CD14-positive monocyte (primary cell): ENCODE measurements at regions not wholly inside any gene's neighbourhood (a gene's known extent, or its start where the extent isn't known, plus 50 kb on each side); places are given as distances from the start of the nearest gene placed in this dataset.

Experiments used
- DNase-seq, 3 donors: peaks; one replicate each; pipeline ENCODE4 v3.0.0-alpha.2; 2011 to 2022
- H2AFZ ChIP-seq: 2 replicates; pipeline ENCODE4 v1.6.0; 2012; ENCODE audit warnings: mild to moderate bottlenecking, low read depth, low read length, inconsistent platforms; ENCODE audit not compliant: insufficient read depth, poor library complexity, severe bottlenecking
- H3K27ac ChIP-seq, 2 donors: 1 replicate in 1 of 2; 2 replicates in 1 of 2; pipeline ENCODE4 v1.5.1; 2012 to 2013; ENCODE audit warnings: low read length in 2 of 2, control low read depth in 1 of 2, inconsistent platforms in 1 of 2, low read depth in 1 of 2, mild to moderate bottlenecking in 1 of 2
- H3K27me3 ChIP-seq, 2 donors: one replicate each; pipeline versions ENCODE4 v1.6.0 to v1.6.1; 2011 to 2013; ENCODE audit warnings: low read length in 2 of 2; ENCODE audit not compliant: control insufficient read depth in 2 of 2, insufficient read depth in 2 of 2
- H3K36me3 ChIP-seq, 2 donors: replicated peaks in 1 of 2; 1 replicate in 1 of 2; 2 replicates in 1 of 2; pipeline versions ENCODE4 v1.5.1 to v1.6.1; 2012 to 2013; ENCODE audit warnings: low read length in 2 of 2, control low read depth in 1 of 2, inconsistent platforms in 1 of 2, mild to moderate bottlenecking in 1 of 2; ENCODE audit not compliant: insufficient read depth in 2 of 2, control insufficient read depth in 1 of 2
- H3K4me1 ChIP-seq, 2 donors: 1 replicate in 1 of 2; 2 replicates in 1 of 2; pipeline versions ENCODE4 v1.5.1 to v1.6.1; 2012 to 2013; ENCODE audit warnings: low read length in 2 of 2, control low read depth in 1 of 2, inconsistent platforms in 1 of 2, mild to moderate bottlenecking in 1 of 2, moderate library complexity in 1 of 2; ENCODE audit not compliant: insufficient read depth in 2 of 2, control insufficient read depth in 1 of 2
- H3K4me2 ChIP-seq: replicated peaks from 2 replicates; pipeline ENCODE3; 2012; ENCODE audit warnings: low read length, moderate library complexity, mild to moderate bottlenecking; ENCODE audit not compliant: poor library complexity, severe bottlenecking; ENCODE audit errors: extremely low read depth
- H3K4me3 ChIP-seq, 3 experiments: fragments of 200-600 bp in 1 of 3; sonication (generic) in 1 of 3; replicated peaks in 1 of 3; 1 replicate in 2 of 3; 2 replicates in 1 of 3; pipeline ENCODE4 v1.5.1; 2011 to 2013; ENCODE audit warnings: low read length in 3 of 3, mild to moderate bottlenecking in 3 of 3, control low read depth in 2 of 3, low read depth in 2 of 3, inconsistent platforms in 1 of 3, moderate library complexity in 1 of 3
- H3K79me2 ChIP-seq: 2 replicates; pipeline ENCODE4 v1.6.0; 2012; ENCODE audit warnings: mild to moderate bottlenecking, control low read depth, inconsistent platforms, low read length, moderate library complexity; ENCODE audit not compliant: insufficient read depth
- H3K9ac ChIP-seq: 2 replicates; pipeline ENCODE4 v1.6.0; 2017; ENCODE audit warnings: low read length, mild to moderate bottlenecking; ENCODE audit not compliant: insufficient read depth, poor library complexity, severe bottlenecking
- H3K9me3 ChIP-seq, 2 donors: replicated peaks in 1 of 2; 1 replicate in 1 of 2; 2 replicates in 1 of 2; pipeline versions ENCODE4 v1.5.1 to v1.6.1; 2012 to 2013; ENCODE audit warnings: low read length in 2 of 2, control low read depth in 1 of 2; ENCODE audit not compliant: control insufficient read depth in 1 of 2, insufficient read depth in 1 of 2
- H4K20me1 ChIP-seq: 2 replicates; pipeline ENCODE4 v1.6.0; 2012; ENCODE audit warnings: mild to moderate bottlenecking, low read length, control low read depth, moderate library complexity; ENCODE audit not compliant: insufficient read depth
- H3K27ac Mint-ChIP-seq, 7 donors: one replicate each; pipeline ENCODE4 v1.8.0; 2020; ENCODE audit warnings: mild to moderate bottlenecking in 7 of 7, mixed read lengths in 7 of 7, moderate library complexity in 6 of 7, inconsistent platforms in 2 of 7
- H3K27me3 Mint-ChIP-seq, 3 donors: one replicate each; pipeline ENCODE4 v1.8.0; 2021 to 2022; ENCODE audit warnings: low read depth in 3 of 3, mild to moderate bottlenecking in 3 of 3, mixed read lengths in 3 of 3, moderate library complexity in 3 of 3, inconsistent platforms in 1 of 3
- H3K36me3 Mint-ChIP-seq, 2 donors: one replicate each; pipeline ENCODE4 v1.8.0; 2020; ENCODE audit warnings: mixed read lengths in 2 of 2, inconsistent platforms in 1 of 2, mild to moderate bottlenecking in 1 of 2
- H3K4me1 Mint-ChIP-seq: one replicate; pipeline ENCODE4 v1.8.0; 2020; ENCODE audit warnings: mild to moderate bottlenecking, mixed read lengths
- H3K4me3 Mint-ChIP-seq, 2 donors: one replicate each; pipeline ENCODE4 v1.8.0; 2020; ENCODE audit warnings: mild to moderate bottlenecking in 2 of 2, mixed read lengths in 2 of 2, moderate library complexity in 1 of 2
- H3K9me3 Mint-ChIP-seq, 7 donors: one replicate each; pipeline ENCODE4 v1.8.0; 2020 to 2022; ENCODE audit warnings: mixed read lengths in 7 of 7, mild to moderate bottlenecking in 6 of 7, moderate library complexity in 6 of 7, inconsistent platforms in 2 of 7
- CTCF ChIP-seq: fragments of 200-600 bp; IDR thresholded peaks from one replicate; pipeline ENCODE4 v1.8.0; 2022; ENCODE audit warnings: antibody characterized with exemption, mild to moderate bottlenecking
- WGBS: methylation state at CpG from one replicate; pipeline ENCODE4 v1.1.5; 2013; ENCODE audit warnings: missing lambda C conversion rate; ENCODE audit not compliant: insufficient coverage; 5-methylcytosine and 5-hydroxymethylcytosine counted together
- intact Hi-C, 2 donors: fragments of 100-400 bp; cut with micrococcal nuclease; formaldehyde crosslinking; loops; one replicate each; pipeline versions ENCODE4 v1.15.0 to v1.15.1; 2023

DNA sequence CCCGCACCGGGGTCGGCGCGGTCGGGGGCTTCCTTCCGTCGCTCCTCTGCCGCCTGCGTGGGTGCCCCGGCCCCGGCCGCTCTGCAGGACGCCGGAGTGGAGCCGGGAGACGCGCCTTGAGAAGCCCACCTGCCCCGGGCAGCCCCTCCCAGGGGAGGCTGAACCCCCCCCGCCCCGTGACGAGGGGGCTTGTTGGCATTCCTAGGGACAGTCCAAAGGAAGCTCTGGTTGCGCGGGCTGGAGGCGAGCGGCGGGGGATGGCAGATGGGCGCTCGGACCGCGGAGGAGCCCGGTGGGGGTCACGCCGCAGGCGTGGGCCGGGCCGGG, 133.5 kb upstream of the MGAT5 start:
- Mint-ChIP-seq H3K4me1 (peaks cover 45% of the 10 kb centered on the region), H3K27me3 (no peaks in the 10 kb centered on the region), H3K9me3 (no peaks in the 10 kb centered on the region), H3K4me3 (peak overlapping the region; percentile 42 to 80), H3K27ac (no peak overlapping the region), H3K36me3 (no peaks in the 10 kb centered on the region)
- intact Hi-C loops: loop anchor here (2.0 to 10.0 kb wide), 5 partner anchors 74 to 797 kb away; partner anchors contain the start of gene CCNT2 (in 2 of the 2)
- Histone ChIP-seq H2AFZ (peak overlapping the region; percentile 88), H3K9me3 (no peaks in the 10 kb centered on the region), H3K27me3 (no peaks in the 10 kb centered on the region), H4K20me1 (peaks cover 41% of the 10 kb centered on the region), H3K4me1 (peaks cover 20 to 31% of the 10 kb centered on the region in 2 donors), H3K4me3 (peak overlapping the region; percentile 69 to 91 (median 75)), H3K4me2 (peak overlapping the region; percentile 85), H3K9ac (peak overlapping the region; percentile 80), H3K79me2 (peaks cover 52% of the 10 kb centered on the region), H3K27ac (peak overlapping the region; percentile 10 to 82), H3K36me3 (no peaks in the 10 kb centered on the region)
- DNase-seq: no peak
- TF ChIP-seq CTCF: no peak
- WGBS: under 1% methylated on average over 37 of the region's 37 CpGs

DNA sequence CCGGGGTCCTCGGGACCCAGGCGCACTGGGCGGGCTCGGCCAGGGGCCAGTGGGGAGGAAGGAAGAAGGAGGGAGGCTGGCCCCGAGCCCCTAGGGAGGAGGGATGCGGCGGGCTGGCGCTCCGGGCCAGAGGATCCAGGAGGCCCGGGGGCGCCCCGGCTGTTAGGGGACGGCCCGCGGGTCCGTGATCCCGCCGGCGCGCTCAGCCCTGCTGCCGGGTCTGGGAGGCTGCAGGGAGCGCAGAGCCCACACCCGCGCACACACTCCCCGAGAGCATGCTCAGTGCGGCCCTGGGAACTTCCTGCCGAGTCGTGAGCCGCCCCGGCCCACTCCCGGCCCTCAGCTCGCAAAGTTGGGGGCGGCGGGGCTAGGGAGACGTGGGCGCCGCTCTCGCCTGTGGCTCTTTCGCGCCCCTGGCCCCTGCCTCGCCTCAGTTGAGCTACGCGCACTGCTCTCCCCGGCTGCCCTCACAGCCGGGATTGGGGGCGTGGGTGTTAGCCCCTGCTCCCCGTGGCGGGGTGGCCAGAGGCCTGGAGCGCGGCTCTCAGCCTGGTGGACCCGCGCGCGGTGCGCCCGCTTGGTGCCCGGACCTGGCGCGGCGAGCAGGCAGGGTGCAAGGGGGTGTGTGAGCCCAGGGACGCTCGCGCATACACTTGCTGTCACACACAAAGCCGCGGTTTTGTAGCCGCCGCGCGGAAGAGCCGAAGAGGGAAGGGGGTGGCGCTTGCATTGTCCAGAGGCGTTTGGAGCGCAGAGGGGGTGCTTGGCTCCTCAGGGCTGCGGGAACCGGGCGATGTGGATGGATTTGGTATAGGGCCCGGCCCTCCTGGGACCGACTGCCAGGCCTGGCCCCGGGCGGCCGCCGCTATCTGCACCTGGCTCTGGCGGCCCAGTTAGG, 132.9 kb upstream of the MGAT5 start:
- H3K4me3 ChIP-seq: peak overlapping the region; percentile 69 to 91 (median 75)
- H3K79me2 ChIP-seq: peaks cover 58% of the 10 kb centered on the region
- Mint-ChIP-seq H3K27me3 (peaks cover 0 to 2% (median 0%) of the 10 kb centered on the region in 3 donors), H3K4me1 (peaks cover 48% of the 10 kb centered on the region), H3K9me3 (no peaks in the 10 kb centered on the region), H3K36me3 (peaks cover under 1 to 2% of the 10 kb centered on the region in 2 donors), H3K27ac (no peak overlapping the region), H3K4me3 (peak overlapping the region; percentile 80 to 88)
- WGBS: under 1% methylated on average over 79 of the region's 84 CpGs
- H4K20me1 ChIP-seq: peaks cover 47% of the 10 kb centered on the region
- DNase-seq: peak; percentile 30 to 52 (median 40)
- no peaks in the 10 kb centered on the region for H3K9me3 ChIP-seq
- TF ChIP-seq CTCF: no peak
- intact Hi-C loops: loop anchor here (2.0 to 10.0 kb wide), 5 partner anchors 74 to 796 kb away; partner anchors contain the start of gene CCNT2 (in 2 of the 2)
- H3K4me1 ChIP-seq: peaks cover 20 to 31% of the 10 kb centered on the region in 2 donors
- no peaks in the 10 kb centered on the region for H3K36me3 ChIP-seq
- no peaks in the 10 kb centered on the region for H3K27me3 ChIP-seq
- H3K9ac ChIP-seq: peak overlapping the region; percentile 80
- peak overlapping the region; percentile 85 for H3K4me2 ChIP-seq
- H2AFZ ChIP-seq: peak overlapping the region; percentile 88
- H3K27ac ChIP-seq: peak overlapping the region in 1 of 2 donors; percentile 82
